H4 (cell line): ENCODE measurements at regions not wholly inside any gene's neighbourhood (a gene's known extent, or its start where the extent isn't known, plus 50 kb on each side); places are given as distances from the start of the nearest gene placed in this dataset.

Experiments
- DNase-seq: peaks from one replicate; pipeline ENCODE4 v3.0.0-alpha.2; 2015; ENCODE audit warnings: low spot score

DNA sequence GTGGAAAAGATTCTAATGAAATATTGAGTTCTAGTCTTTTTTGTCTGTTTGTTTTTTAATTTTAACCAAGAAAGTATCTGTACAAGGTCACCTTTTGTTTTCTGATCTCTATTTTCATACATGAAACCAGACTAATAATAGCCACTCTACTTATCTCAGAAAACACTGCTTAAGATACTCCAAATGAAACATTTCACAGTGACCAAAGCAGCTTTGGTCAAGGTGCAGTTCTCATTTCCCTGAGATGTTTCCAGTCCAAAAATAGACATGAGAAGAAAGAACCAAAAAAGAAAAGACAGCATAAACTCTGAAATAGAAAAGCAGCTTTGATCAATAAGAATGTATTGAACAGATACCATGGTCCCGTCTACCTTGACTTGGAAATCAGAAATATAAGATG is 782.8 kb downstream of the RAB28 start:
- no peak for DNase-seq

DNA sequence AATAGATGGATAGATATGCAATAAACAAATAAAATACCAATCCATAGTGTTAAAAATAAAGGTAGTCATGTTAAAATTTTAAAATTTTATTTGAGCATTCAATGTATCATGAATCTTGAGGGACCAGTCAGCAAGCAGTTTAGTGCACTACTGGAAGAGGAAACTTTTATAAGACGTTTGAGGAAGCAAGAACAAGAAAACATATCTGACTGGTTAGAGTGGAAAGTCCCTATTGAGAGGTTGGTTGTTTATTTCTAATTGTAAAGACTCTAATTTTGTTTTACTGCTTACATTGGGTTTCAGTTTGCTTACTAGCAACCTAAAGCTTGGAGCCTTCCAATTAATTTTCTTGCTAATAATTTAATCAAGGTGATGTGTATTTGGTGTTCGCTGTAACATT is 786.2 kb downstream of the RAB28 start:
- no peak for DNase-seq

DNA sequence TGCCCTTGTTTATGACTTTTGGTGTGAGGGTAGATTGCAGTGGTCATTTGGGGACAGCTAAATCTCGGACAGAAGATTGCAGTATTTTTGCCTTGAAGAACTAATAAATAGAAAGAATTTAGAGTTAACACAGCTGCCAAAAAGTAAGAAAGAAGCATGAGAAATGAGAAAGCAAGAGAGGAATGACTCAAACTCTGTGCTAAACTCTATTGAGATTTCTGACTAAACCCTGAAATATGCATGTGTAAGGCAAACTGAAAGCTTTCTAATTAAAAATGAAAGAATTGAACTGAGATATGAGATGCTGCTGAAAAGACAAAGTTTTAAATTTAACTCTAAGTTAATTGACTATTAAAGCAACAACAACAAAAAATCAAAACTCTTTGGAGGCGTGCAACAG is 791.3 kb downstream of the RAB28 start:
- no peak for DNase-seq

DNA sequence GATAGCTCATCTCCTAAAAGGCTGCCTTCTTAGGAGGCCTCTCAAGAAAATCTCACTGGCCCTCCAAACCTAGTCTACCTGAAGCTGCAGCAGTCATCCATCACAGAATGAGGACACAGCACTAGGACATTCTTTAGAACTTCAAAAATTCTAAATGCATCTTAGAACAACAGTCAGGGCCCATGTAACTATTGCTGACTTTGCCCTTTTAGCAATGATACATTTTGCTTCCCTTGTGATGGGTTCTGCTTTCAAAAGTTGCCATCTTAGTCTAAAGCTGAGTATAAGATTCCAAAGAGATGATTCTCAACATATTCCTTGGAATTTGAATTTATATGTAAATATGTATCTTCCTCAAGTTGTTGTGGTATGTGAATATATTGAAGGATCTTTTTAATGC is 793.0 kb downstream of the RAB28 start:
- no peak for DNase-seq

DNA sequence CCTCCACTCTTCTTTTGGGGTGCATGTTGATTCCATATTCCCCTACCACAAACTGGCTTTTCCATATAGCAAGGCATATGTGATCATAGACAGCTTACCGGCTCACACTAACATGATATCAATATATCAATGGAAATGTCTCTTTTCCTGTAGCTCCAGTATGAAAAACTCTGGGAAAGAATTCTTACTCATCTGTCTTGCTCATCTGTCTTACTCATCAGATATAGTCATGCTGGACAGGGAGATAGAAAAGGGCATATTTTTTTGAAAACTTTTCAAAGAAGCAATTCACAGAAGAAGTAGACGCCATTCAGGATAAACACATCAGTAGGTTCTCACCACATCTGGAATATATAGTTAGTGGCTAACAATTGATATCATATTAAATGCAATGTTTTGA is 794.7 kb downstream of the RAB28 start:
- DNase-seq = no peak

DNA sequence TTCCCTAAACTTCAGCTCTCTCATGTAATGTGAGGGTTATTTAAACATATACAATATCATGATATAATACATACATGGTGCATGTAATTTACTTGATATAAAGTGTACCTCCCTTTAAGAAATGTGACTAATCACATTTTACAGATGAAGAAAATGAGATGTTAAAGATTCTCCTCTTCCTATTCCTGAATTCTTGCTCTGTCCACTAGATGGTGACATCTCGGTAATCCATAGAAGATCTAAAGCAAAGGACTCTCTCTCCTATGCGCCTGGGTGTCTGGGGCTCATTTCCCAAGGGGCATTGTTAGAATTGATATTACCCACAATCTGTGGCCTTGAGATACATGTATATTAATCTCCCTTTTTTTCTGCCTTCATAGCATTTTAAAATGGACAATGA is 804.9 kb downstream of the RAB28 start:
- DNase-seq = no peak

DNA sequence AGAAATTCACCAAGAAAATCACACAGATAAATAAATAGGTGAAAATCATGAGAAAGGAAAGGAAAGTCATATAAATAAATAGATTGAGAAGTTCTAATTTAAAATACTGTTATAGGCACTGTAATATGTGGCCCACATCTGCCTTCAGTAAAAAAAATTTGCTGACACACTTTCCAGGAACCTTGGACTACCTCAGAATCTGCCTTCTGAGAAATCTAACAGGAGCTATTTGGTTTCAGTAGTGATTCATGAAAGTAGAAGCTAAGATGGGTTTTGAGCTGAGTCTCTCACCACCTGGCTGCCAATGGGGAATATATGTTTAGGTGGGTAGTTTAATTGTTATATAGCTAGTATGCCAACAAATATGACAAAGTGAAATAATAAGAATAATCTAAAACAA is 810.0 kb downstream of the RAB28 start:
- DNase-seq = no peak

DNA sequence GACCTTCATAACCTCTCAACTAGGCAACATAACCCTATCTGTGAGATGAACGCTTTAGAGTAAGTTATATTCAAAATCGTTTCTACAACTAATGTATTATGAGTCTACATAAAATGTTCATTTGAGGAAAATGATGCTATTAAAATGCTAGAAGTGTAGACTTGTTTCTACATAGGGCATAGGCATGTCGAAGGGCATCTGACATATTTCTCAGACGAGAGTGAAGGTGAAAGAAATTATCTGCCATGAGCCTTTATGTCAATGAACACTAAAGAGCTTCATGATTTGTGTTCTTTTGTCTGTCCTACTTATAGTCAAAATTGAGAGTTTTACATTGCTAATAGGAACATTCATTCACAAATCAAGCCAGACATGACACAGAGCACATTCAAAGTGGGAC is 811.8 kb downstream of the RAB28 start:
- no peak for DNase-seq

DNA sequence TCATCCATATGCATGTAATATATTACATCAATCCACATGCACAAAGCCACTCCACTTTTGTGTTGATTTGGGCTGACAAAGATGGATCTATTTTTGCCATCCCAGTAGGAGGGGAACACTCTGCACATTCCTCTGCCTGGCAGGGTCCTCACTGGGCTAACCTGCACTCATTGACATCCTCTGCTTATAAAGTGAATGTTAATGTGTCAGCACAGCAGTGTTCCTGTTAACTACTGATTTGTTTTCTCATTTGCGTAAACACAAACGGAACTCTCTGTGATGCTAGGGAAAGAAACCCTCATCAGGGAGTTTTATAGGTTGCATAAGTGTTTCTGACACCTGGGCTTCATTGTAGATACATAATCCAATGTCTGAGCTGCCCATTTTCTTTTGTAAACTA is 826.0 kb downstream of the RAB28 start:
- no peak for DNase-seq

DNA sequence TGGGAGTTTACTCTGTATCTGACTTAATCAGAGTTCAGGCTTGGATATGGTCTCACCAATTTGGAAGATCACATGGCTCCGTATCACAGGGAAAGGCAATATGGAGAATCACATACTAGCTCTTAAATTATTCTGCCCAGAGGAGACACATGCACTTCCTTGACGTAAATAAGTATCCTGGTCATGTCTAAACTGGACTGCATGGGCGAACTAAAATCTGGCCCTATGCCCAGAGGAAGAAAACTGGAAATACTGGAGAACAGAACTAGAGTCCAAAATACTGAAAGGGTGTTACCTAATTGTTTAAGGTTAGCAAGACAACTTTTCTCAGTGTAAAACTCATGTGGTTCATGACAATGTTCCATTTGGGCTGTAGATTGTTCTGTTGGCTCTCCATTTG is 832.3 kb downstream of the RAB28 start:
- no peak for DNase-seq

DNA sequence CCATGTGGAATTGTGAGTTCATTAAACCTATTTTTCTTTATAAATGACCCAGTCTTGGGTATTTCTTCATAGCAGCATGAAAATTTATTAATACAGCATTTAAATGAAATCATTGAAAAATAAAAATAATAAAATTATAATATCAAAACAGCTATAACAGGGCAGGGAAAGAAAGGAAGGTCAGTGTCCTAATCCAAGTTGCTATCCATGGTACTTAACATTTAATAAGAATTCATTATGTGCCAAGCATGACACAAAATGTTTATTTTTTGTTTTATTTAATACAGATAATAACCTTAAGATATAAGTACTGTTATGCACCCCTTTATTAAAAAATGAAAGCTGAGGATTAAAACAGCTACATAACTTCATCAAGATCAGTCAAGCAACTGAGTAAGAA is 838.4 kb downstream of the RAB28 start:
- no peak for DNase-seq

DNA sequence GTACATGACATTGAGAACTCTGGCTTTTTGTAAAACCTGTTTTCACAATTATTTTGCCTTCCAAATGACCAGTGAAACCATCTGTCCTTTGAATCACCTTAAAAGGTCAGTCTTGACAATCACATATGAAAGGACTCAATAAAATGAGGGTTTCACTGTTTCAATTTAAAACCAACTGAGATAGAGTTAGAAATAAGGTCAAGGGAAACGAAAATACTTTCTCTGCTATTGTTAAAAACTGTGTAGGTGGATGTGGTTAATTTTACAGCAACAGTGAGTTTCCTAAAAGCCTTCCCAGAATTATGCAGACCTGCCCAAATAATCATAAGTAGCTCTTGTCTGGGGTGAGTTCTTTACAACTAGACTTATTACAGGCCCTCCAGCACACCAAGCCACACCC is 839.9 kb downstream of the RAB28 start:
- DNase-seq = no peak

DNA sequence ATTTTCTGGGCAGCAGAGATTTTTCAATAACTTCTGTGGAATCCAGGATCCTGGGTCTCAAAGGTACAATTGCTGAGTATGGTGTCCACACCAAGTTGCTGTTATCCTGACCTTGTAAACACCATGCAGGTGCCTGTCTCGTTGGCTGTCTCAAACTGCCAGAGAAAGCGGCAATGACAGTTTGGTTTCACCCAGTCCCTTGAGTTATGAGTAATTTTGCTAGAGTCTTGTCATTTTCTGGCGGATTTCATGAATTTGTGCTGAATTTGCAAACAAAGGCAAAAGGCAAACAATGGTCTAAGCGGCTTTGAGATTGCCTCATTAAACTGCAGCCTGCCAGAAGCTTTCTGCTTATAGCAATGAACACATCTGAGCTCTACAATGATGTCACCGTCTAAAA is 847.9 kb downstream of the RAB28 start:
- DNase-seq = no peak

DNA sequence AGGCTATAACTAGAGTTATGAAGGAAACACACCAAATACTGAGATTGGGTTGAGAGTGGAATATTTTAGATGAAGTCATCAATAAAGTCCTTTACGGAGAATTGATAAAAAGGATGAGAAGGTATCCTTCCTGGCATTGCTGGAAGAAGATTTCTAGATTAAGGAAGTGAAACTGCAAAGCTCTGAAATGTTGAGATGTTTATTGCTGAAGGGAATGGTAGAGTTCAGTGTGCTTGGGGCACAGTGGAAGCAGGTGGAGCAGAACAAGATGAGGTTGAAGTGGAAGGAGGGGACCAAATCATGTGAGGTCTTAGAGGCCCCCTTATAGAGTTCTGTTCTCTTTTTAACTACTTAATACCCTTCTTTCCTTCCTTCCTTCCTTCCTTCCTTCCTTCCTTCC is 848.5 kb downstream of the RAB28 start:
- no peak for DNase-seq

DNA sequence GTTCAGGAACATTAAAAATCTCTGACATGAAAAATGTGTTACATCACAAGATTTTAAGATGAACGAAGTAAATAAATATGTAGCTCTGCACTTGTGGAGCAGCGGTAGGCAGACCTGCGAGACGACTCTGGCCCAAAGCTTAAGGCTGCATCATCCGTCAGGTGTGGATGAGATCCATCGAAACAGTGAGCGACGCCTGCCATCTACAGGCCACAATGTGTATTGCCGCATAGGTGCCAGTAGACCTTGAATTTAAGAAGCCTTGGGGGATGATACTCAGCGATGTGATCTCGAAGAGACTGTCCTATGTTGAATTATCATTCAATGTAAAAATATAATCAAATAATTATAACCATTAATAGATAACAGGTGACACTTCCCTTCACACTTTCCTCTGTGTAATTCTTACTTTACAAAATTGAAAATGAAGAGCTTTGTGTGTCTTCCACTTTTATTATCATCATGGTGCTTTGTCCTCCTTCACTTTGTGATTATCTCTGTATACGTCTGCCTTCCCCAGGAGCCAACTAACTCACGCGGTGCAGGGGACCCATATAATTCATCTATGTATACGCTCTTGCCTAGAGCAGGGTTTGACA is 851.0 kb downstream of the RAB28 start:
- peak; percentile 76 for DNase-seq

DNA sequence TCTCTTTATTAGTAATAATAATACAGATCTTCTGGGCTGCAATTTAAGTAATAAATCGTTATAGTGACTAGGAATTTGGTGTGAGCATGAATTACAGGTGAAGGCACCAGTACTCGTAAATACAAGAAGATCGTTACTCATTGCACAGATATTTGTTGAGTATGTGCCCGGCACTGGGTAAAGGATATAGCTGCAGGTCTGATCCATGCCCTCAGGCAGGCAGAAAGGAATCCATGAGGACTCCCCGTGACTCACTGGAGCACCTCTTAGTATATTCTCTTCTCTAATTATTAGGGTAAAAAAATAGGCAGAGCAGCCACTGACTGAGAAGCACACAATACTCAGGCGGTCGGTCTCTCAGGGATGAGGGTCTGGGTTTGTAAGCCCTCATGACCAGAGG is 868.3 kb downstream of the RAB28 start:
- DNase-seq = no peak

DNA sequence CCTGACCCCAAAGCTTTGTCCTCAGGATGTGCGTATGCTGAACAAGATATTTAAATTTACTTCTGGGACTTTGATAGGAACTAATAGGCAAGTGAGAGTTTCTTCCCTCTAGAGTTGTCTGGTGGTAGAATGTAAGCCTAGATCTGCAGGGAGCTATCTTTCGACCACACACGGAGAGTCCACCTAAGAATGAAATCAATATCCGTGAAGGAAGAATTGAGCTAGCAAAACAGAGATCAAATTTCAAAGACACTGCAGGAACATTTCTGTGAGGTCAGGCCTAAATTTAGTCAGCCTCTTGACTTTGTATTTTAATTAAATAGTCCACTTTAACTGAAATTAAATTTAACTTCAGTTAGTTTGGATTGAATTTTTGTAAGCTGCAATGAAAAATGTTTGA is 871.3 kb downstream of the RAB28 start:
- DNase-seq = no peak

DNA sequence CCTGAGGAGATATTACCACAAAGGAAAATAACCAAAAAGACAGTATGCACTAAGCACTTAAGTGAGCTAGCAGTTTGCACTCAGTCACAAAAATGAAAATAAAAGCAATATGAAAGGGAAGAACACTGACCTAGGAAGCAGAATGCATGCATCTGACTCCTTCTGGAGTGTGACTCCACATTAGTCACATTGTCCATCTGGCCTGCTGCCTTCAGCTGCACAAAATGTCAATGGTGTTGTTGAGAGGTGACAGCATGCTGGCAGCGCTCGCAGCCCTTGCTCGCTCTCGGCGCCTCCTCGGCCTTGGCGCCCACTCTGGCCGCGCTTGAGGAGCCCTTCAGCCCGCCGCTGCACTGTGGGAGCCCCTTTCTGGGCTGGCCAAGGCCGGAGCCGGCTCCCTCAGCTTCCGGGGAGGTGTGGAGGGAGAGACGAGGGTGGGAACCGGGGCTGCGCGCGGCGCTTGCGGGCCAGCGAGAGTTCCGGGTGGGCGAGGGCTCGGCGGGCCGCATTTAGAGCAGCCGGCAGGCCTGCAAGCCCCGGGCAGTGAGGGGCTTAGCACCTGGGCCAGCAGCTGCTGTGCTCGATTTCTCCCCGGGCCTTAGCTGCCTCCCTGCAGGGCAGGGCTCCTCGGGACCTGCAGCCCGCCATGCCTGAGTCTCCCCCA is 874.8 kb downstream of the RAB28 start:
- DNase-seq = peak; percentile 39

DNA sequence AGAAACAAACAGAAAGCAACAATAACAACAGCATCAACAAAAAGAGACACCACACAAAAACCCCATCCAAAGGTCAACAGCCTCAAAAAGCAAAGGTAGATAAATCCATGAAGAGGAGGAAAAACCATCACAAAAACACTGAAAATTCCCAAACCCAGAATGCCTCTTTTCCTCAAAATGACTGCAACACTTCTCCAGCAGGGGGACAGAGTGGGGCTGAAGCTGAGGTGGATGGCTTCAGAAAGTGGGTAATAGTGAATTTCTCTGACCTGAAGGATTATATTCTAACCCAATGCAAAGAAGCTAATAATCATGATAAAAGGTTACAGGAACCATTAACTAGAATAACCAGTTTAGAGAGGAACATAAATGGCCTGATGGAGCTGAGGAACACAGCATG is 888.2 kb downstream of the RAB28 start:
- DNase-seq = no peak

DNA sequence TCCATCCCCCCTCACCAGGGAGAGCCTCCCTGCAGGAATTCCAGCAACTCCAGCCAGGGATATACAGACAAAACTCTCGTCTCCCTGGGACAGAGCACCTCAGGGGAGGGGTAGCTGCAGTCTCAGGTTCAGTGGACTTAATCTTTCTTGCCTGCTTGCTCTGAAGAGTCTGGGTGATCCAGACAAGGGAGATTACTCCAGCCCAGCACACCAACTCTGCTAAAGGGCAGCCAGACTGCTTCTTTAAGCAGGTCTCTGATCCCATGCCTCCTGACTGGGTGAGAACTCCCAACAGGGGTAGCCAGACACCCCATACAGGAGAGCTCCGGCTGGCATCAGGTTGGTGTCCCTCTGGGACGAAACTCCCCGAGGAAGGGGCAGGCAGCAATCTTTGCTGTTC is 888.7 kb downstream of the RAB28 start:
- no peak for DNase-seq

DNA sequence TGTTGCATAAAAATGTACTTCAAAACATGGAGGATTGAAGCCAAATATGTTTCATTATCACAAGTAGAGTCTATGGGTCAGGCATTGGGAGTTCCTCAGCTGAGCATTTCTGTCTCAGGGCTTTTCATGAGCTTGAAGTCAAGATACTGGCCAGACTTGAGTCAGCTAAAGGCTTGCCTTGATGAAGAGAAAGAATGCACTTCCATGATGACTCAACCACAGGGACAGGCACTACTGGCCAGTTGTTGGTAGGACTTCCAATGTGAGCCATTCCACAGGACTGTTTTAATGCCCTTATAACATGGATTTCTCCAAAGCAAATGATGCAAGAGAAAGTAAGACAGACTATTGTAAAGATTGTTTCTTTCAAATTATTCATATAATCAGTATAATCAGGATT is 895.6 kb downstream of the RAB28 start:
- DNase-seq = no peak

DNA sequence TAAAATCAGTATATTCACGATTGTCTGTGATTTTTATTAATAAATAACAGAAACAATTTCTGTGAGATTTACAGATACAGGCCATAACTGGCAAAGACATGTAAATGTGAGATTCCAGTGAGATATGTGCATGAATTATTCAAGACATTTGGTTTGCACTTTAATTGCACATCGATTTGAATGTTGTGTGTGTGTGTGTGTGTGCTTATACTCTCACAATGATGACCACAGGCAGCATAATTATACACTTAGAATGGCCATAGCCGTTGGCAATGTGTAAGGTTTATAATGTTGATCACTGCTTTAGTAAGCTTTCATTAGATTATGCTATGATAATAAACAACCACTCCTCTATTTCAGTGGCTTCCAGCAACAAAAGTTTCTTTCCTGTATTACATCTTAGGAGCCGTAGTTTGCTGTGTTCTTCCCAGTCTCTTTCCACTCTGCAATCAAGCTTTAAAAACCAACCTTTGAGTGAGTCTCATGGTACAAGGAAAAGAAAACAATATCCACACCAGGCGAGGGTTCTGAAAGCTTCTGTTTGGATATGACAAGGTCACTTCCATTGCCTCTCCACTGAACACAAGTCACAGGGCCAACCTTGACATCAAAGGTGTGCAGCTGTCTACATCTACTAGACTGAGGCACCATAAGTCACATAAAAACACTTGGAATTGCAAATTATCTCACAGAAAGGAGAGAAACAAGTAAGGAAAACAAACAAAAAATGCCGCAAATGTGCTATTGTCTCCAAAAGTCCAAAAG is 897.7 kb downstream of the RAB28 start:
- no peak for DNase-seq

DNA sequence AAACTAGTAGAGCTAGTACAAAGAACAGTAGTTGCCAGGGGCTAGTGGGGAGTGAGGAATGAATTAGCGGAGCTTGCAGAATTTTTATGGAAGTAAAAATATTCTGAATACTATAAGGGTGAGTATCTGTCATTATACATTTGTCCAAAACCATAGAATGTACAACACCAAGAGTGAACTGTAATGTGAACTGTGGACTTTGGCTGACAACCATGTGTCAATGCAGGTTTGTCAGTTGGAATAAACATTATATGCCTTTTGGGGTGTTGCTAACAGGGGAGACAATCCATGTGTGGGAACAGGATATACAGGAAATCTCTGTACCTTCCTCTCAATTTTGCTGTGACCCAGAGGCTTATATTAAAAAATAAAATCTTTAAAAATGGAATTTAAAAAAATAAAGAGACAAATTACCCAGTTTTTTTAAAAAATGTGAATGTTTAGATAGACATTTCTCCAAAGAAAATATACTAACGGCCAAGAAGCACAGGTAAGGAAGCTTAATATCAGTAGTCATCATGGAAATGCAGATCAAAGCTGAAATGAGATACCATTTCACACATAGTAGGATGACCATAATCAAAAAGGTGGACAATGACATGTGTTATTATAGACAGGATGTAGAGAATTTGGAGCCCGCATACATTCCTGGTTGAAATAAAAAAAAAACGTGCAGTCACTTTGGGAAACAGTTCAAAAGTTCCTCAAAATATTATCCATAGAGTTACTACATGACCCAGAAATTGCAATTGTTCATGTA is 899.8 kb downstream of the RAB28 start:
- DNase-seq = no peak
